GM19463 (cell line): ENCODE measurements at regions not wholly inside any gene's neighbourhood (a gene's known extent, or its start where the extent isn't known, plus 50 kb on each side); places are given as distances from the start of the nearest gene placed in this dataset.

ENCODE experiments used
- ATAC-seq: cut with Tn5 transposase; IDR thresholded peaks from one replicate; pipeline ENCODE4 v1.9.1; 2021; ENCODE audit warnings: mild to moderate bottlenecking, moderate library complexity; ENCODE audit not compliant: unreplicated experiment

DNA sequence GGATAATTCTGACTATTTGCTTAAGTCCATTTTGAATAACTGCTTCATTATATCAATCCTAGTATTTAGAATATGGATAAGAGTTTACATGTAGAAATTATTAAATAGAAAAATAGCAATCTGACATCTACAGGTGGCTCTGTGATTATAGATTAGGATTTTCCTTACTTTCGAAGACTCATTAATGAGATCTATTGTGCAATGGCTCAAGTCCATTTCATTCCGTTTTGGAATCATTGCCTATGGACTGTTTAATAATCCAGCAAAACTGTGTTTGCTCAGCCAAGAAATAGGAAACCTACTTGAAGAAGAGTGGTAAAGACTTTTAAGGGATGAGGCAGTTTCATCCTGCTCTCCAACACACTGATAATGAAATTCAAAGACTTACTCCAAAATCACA lies 67.8 kb upstream of the SSTR1 start:
- no peak for ATAC-seq

DNA sequence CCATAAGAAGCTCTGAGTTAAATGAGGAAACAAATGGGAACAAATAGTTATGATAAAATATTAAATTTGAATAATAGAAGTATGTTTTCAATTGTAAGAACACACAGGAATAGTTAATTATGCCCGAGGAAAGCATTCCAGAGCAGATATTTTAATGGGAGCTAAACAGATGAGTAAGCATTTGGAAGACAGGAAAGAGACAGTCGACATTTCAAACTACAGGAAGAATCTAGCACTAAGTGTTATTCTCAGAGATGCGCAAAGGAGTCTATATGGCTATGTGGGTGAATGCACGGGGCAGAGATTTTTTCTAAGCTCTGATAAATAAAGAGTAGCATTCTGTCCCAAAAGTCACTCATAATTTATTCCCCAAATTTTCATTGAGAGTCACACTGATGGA lies 64.5 kb upstream of the SSTR1 start:
- ATAC-seq = no peak

DNA sequence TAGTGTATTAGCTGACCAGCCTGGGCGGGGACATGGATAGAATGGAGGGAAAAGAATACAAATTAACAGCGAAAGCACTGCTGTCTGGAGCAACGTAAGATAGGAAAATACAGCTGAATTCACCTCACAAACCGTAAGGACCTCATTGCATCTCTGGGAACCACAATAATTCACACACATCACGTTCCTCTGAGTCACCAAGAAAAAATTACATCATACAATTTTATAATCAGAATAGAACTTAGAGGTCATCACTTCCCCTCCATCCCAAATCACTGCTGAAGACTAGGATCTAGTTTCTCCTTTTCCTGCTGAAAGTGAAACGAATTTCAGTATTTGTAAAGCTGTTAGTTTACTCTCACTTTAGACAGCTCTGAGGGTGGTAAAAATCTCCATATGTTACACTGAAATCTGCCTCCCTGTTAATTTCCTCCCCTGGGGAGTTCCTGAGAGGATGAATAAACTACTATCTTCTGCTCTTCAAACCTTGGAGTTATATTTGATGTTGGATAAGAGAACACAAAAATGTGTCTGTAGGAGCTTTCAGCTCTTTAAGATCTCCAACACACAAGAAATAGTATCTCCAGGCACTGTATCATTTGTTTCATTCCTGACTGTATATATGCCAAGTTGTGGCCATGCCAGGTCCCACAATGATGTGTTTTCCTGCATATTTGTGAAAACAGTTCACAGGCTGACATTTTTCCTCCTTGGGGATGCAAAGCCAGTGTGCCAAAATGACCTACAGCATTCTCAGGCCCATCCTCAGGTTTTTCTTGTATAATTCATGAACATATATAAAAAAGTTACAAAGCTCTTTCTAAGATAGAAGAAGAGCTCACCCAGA lies 63.8 kb upstream of the SSTR1 start:
- ATAC-seq = no peak

DNA sequence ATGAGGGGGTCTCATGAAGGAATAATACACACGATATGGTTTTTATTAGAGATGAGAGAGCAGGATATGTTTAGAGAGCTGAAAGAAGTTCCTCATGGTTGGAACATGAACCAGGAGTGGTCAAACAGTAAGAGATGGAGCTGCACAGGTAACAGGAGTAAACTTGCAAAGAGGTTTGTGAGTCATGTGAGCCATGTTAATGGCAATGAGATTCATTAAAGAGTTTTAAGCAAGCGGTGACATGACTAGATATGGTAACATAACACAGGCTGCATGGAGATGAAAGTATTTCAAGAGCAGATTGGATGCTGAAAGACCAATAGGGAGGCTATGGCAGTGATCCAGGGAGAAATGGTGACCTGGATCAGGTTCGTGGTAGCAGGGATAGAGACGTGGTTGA lies 62.6 kb upstream of the SSTR1 start:
- no peak for ATAC-seq

DNA sequence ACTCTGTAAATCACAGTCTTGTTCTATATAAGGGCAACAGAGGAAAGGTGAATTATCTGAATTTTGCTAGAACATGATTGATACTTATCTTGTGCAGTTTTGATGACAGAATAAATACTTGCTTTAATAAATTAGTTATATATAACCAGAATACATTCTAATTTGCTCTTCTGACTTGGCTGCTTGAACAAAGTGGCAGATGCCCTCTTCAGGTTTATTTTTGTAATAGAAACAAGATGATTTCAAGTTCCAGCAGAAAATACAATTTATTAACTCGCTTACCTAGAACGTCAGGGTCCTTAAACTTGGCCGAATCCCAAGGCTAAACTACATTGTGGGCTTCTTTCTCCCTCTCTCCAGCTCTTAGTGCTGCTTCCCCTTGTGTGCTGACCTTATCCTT lies 57.6 kb upstream of the SSTR1 start:
- no peak for ATAC-seq
